ENCODE measurements at regions not wholly inside any gene's neighbourhood (a gene's known extent, or its start where the extent isn't known, plus 50 kb on each side); places are given as distances from the start of the nearest gene placed in this dataset.

- TF ChIP-seq CTCF (IDR thresholded peaks at IDR 0.05) (no peak), REST (IDR thresholded peaks at IDR 0.05; ENCODE audit: insufficient read depth in 1 of 2, low read depth in 2 of 2, low read length in 1 of 2) (no peak)
Measured at GRCh38 chr18:47387864-47388263, 136.4 kb upstream of the SKOR2 start.

All from Panc1 (cell line).